ENCODE measurements at regions not wholly inside any gene's neighbourhood (a gene's known extent, or its start where the extent isn't known, plus 50 kb on each side); places are given as distances from the start of the nearest gene placed in this dataset.
"Not testable (repeated sequence)": the region's sequence is repeated elsewhere in the genome, so short reads cannot be mapped to it uniquely, and the experiment has no call there.

GRCh38 chr2:194603429-194603828, 1053.6 kb upstream of the SLC39A10 start:
- DNase-seq (ENCODE audit: low read depth in 2 of 3, low spot score in 2 of 3) = no peak

- DNase-seq (ENCODE audit: low read depth in 2 of 3, low spot score in 2 of 3) = no peak
Observed at GRCh38 chr2:194602750-194603149, 1054.3 kb upstream of the SLC39A10 start.

- DNase-seq (ENCODE audit: low read depth in 2 of 3, low spot score in 2 of 3) = no peak
Observed at GRCh38 chr2:194591192-194591591, 1065.8 kb upstream of the SLC39A10 start.

GRCh38 chr2:194587739-194588270, 1069.2 kb upstream of the SLC39A10 start:
- DNase-seq (ENCODE audit: low read depth in 2 of 3, low spot score in 2 of 3) = no peak

GRCh38 chr2:194567661-194568017, 1089.4 kb upstream of the SLC39A10 start:
- no peak for DNase-seq (ENCODE audit: low read depth in 2 of 3, low spot score in 2 of 3)

- DNase-seq (ENCODE audit: low read depth in 2 of 3, low spot score in 2 of 3) = no peak
Observed at GRCh38 chr2:194566907-194567660, 1089.9 kb upstream of the SLC39A10 start.

- DNase-seq (ENCODE audit: low read depth in 2 of 3, low spot score in 2 of 3) = no peak
Observed at GRCh38 chr2:194564422-194564821, 1092.6 kb upstream of the SLC39A10 start.

GRCh38 chr2:194562329-194562728, 1094.7 kb upstream of the SLC39A10 start:
- DNase-seq (ENCODE audit: low read depth in 2 of 3, low spot score in 2 of 3) = no peak

GRCh38 chr2:194559964-194560363, 1097.1 kb upstream of the SLC39A10 start:
- DNase-seq (ENCODE audit: low read depth in 2 of 3, low spot score in 2 of 3) = no peak

- no peak for DNase-seq (ENCODE audit: low read depth in 2 of 3, low spot score in 2 of 3)
Observed at GRCh38 chr2:194559523-194559922, 1097.5 kb upstream of the SLC39A10 start.

GRCh38 chr2:194557993-194558392, 1099.0 kb upstream of the SLC39A10 start:
- DNase-seq (ENCODE audit: low read depth in 2 of 3, low spot score in 2 of 3) = no peak

GRCh38 chr2:194556629-194557028, 1100.4 kb upstream of the SLC39A10 start:
- DNase-seq (ENCODE audit: low read depth in 2 of 3, low spot score in 2 of 3) = no peak

- no peak for DNase-seq (ENCODE audit: low read depth in 2 of 3, low spot score in 2 of 3)
Observed at GRCh38 chr2:194553980-194554379, 1103.0 kb upstream of the SLC39A10 start.

GRCh38 chr2:194550702-194551101, 1106.3 kb upstream of the SLC39A10 start:
- DNase-seq (ENCODE audit: low read depth in 2 of 3, low spot score in 2 of 3) = no peak

- no peak for DNase-seq (ENCODE audit: low read depth in 2 of 3, low spot score in 2 of 3)
Observed at GRCh38 chr2:194549387-194549786, 1107.6 kb upstream of the SLC39A10 start.

GRCh38 chr2:194545978-194546377, 1111.0 kb upstream of the SLC39A10 start:
- peak in 1 of 3 donors; percentile 31 for DNase-seq (ENCODE audit: low read depth in 2 of 3, low spot score in 2 of 3)

GRCh38 chr2:194539425-194539824, 1117.6 kb upstream of the SLC39A10 start:
- no peak for DNase-seq (ENCODE audit: low read depth in 2 of 3, low spot score in 2 of 3)

GRCh38 chr2:194526121-194526520, 1130.9 kb upstream of the SLC39A10 start:
- no peak for DNase-seq (ENCODE audit: low read depth in 2 of 3, low spot score in 2 of 3)

- no peak for DNase-seq (ENCODE audit: low read depth in 2 of 3, low spot score in 2 of 3)
Observed at GRCh38 chr2:194514281-194514680, 1142.7 kb upstream of the SLC39A10 start.

- DNase-seq (ENCODE audit: low read depth in 2 of 3, low spot score in 2 of 3) = not testable (repeated sequence)
Observed at GRCh38 chr2:194511070-194511469, 1146.0 kb upstream of the SLC39A10 start.

GRCh38 chr2:194504876-194505275, 1152.2 kb upstream of the SLC39A10 start:
- DNase-seq (ENCODE audit: low read depth in 2 of 3, low spot score in 2 of 3) = not testable (repeated sequence)

- no peak for DNase-seq (ENCODE audit: low read depth in 2 of 3, low spot score in 2 of 3)
Observed at GRCh38 chr2:194495046-194495445, 1162.0 kb upstream of the SLC39A10 start.

GRCh38 chr2:194494401-194494800, 1162.6 kb upstream of the SLC39A10 start:
- no peak for DNase-seq (ENCODE audit: low read depth in 2 of 3, low spot score in 2 of 3)
